ENCODE measurements at regions not wholly inside any gene's neighbourhood (a gene's known extent, or its start where the extent isn't known, plus 50 kb on each side); places are given as distances from the start of the nearest gene placed in this dataset.
A peak's percentile ranks its signal among the peaks of the same experiment; 100 is the strongest.
"Not testable (repeated sequence)": the region's sequence is repeated elsewhere in the genome, so short reads cannot be mapped to it uniquely, and the experiment has no call there.

GRCh38 chr10:27364028-27364427 is 123.4 kb upstream of the ACBD5 start:
- H3K4me3 ChIP-seq (ENCODE audit: low read depth, low read length) = no peak overlapping the region
- TF ChIP-seq CTCF (IDR thresholded peaks at IDR 0.05; ENCODE audit: borderline replicate concordance, insufficient read depth, low read depth, low read length) = no peak

GRCh38 chr10:27360581-27361172 is 120.1 kb upstream of the ACBD5 start:
- H3K4me3 ChIP-seq (ENCODE audit: low read depth, low read length) = no peak overlapping the region
- TF ChIP-seq CTCF (IDR thresholded peaks at IDR 0.05; ENCODE audit: borderline replicate concordance, insufficient read depth, low read depth, low read length) = peak; percentile 88

- no peak for TF ChIP-seq CTCF (IDR thresholded peaks at IDR 0.05; ENCODE audit: borderline replicate concordance, insufficient read depth, low read depth, low read length)
- no peak overlapping the region for H3K4me3 ChIP-seq (ENCODE audit: low read depth, low read length)
Observed at GRCh38 chr10:27359792-27360355, 119.3 kb upstream of the ACBD5 start.

GRCh38 chr10:27356738-27357137 is 116.1 kb upstream of the ACBD5 start:
- no peak overlapping the region for H3K4me3 ChIP-seq (ENCODE audit: low read depth, low read length)
- TF ChIP-seq CTCF (IDR thresholded peaks at IDR 0.05; ENCODE audit: borderline replicate concordance, insufficient read depth, low read depth, low read length) = no peak

GRCh38 chr10:27355918-27356573 is 115.4 kb upstream of the ACBD5 start:
- no peak for TF ChIP-seq CTCF (IDR thresholded peaks at IDR 0.05; ENCODE audit: borderline replicate concordance, insufficient read depth, low read depth, low read length)
- H3K4me3 ChIP-seq (ENCODE audit: low read depth, low read length) = no peak overlapping the region

- H3K4me3 ChIP-seq (ENCODE audit: low read depth, low read length) = not testable (repeated sequence)
Observed at GRCh38 chr10:27354643-27355270, 114.2 kb upstream of the ACBD5 start.

GRCh38 chr10:27354100-27354499 is 113.5 kb upstream of the ACBD5 start:
- H3K4me3 ChIP-seq (ENCODE audit: low read depth, low read length) = not testable (repeated sequence)

- no peak overlapping the region for H3K4me3 ChIP-seq (ENCODE audit: low read depth, low read length)
- TF ChIP-seq CTCF (IDR thresholded peaks at IDR 0.05; ENCODE audit: borderline replicate concordance, insufficient read depth, low read depth, low read length) = no peak
Observed at GRCh38 chr10:27349987-27350386, 109.4 kb upstream of the ACBD5 start.

- H3K4me3 ChIP-seq (ENCODE audit: low read depth, low read length) = not testable (repeated sequence)
Observed at GRCh38 chr10:27347827-27348207, 107.2 kb upstream of the ACBD5 start.
